SK-N-MC (cell line): ENCODE measurements at regions not wholly inside any gene's neighbourhood (a gene's known extent, or its start where the extent isn't known, plus 50 kb on each side); places are given as distances from the start of the nearest gene placed in this dataset.

ENCODE experiments used
- EZH2 ChIP-seq: fragments of 200-600 bp; sonication (generic); IDR thresholded peaks from one replicate; pipeline ENCODE4 v1.6.1; 2017; ENCODE audit warnings: antibody characterized with exemption
- FOXP2 ChIP-seq: optimal IDR thresholded peaks from 2 replicates; pipeline ENCODE3; 2011; ENCODE audit warnings: mild to moderate bottlenecking, moderate library complexity; ENCODE audit not compliant: insufficient read depth; ENCODE audit errors: extremely low read length, control extremely low read depth
- POLR2AphosphoS5 ChIP-seq: IDR thresholded peaks from 2 replicates; pipeline ENCODE4 v1.6.1; 2012; ENCODE audit warnings: mild to moderate bottlenecking, low read depth, low read length, borderline replicate concordance

DNA sequence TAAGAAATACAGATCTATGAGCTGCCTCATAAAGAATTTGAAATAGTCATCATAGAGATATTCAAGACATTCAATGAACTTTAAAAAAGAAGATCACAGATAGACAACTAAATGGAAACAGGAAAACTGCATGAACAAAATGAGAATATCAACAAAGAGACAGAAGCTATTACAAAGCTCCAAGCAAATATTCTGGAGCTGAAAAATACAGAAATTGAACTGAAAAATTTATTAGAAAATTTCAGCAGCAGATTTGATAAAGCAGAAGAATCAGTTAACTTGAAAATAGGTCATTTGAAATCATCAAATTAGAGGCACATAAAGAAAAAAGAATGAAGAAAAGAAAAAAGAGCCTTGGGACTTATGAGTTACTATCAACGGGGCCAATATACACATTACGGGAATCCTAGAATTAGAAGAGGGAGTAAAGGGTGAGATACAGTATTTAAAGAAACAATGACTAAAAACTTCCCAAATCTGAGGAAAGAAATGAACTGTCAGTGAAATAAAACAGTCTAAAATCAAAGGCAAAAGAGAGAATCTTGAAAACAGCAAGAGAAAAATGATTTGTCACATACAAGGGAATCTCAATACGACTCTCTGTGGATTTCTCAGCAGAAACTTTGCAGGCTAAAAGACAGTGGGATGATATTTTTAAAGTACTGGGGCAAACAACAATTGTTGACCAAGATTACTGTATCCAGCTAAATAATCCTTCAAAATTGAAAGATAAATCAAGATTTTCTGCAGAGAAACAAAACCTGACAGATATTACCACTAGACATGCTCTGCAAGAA, 641.6 kb downstream of the ANKRD50 start:
- TF ChIP-seq EZH2 (no peak), POLR2AphosphoS5 (no peak), FOXP2 (no peak)
